Thyroid gland (tissue), 4 donors: ENCODE measurements at regions not wholly inside any gene's neighbourhood (a gene's known extent, or its start where the extent isn't known, plus 50 kb on each side); places are given as distances from the start of the nearest gene placed in this dataset.

Source experiments
- DNase-seq, 2 donors: peaks; one replicate each; pipeline ENCODE4 v3.0.0-alpha.2; 2019
- H3K27ac ChIP-seq, 3 donors: fragments of 200-600 bp; sonication (generic); 1 replicate in 2 of 3; 2 replicates in 1 of 3; pipeline ENCODE4 v1.5.1; 2016 to 2019; ENCODE audit warnings: mild to moderate bottlenecking in 1 of 3, moderate library complexity in 1 of 3
- H3K27me3 ChIP-seq: fragments of 200-600 bp; sonication (generic); one replicate; pipeline ENCODE4 v1.5.1; 2019
- H3K36me3 ChIP-seq, 2 donors: fragments of 200-600 bp; sonication (generic); one replicate each; pipeline ENCODE4 v1.5.1; 2016 to 2019
- H3K4me1 ChIP-seq, 2 donors: fragments of 200-600 bp; sonication (generic); one replicate each; pipeline ENCODE4 v1.5.1; 2017 to 2019
- H3K4me3 ChIP-seq, 3 donors: fragments of 200-600 bp; sonication (generic); replicated peaks in 1 of 3; 1 replicate in 2 of 3; 2 replicates in 1 of 3; pipeline ENCODE4 v1.5.1; 2016; ENCODE audit warnings: mild to moderate bottlenecking in 1 of 3
- H3K9me3 ChIP-seq: fragments of 200-600 bp; sonication (generic); one replicate; pipeline ENCODE4 v1.5.1; 2017
- POLR2A ChIP-seq, 2 donors: fragments of 450-650 bp; IDR thresholded peaks; one replicate each; pipeline ENCODE4 v1.6.1; 2017; ENCODE audit warnings: antibody characterized with exemption in 2 of 2, mild to moderate bottlenecking in 2 of 2, moderate library complexity in 1 of 2
- WGBS, 2 donors: methylation state at CpG; one replicate each; pipeline ENCODE4 v1.1.5; 2017; 5-methylcytosine and 5-hydroxymethylcytosine counted together
- intact Hi-C: fragments of 100-400 bp; cut with DNase I; formaldehyde crosslinking; loops from one replicate; pipeline ENCODE4 v1.15.1; 2023
- TF ChIP-seq, protein P1 (sequence below), 6 experiments: fragments of 200-600 bp in 3 of 6; fragments of 450-650 bp in 3 of 6; sonication (generic) in 3 of 6; IDR thresholded peaks; one replicate each; pipeline ENCODE4 v1.5.1; 2016 to 2019; ENCODE audit warnings: antibody characterized with exemption in 6 of 6, mild to moderate bottlenecking in 2 of 6, inconsistent platforms in 1 of 6, moderate library complexity in 1 of 6

DNA sequence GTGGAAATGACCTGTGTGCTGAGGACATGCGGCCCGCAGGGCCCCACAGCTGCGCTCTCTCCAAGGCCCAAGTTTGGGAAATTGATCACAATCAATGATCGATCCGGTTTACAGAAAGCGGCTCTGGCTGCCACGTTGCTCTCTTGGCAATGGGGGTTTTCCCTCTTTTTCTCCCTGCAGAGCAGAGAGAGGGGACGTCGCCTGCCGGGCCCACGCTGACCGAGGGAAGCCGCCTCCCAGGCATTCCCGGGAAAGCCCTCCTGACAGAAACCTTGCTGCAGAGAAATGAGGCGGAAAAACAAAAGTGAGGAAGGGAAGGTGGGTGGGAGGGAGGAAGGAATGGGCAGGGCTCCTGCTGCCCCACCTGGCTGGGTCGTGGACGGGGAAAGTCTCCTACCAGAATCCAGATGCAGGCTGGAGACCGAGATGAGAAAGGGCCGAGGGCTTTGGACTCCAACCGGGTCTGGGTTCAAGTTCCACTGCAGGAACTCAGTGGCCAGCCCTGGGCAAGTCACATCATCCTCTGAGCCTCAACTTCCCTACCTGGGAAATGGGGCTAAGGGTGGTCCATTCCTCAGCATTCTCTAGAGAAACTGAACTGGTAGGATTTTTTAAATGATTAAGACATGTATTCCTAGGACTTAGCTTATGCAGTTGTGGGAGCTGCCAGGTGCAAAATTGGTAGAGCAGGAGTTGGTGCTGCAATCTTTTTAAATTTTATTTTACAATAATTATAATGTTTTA, 75.5 kb downstream of the PHETA1 start:
- DNase-seq = no peak
- TF ChIP-seq, protein P1, sequence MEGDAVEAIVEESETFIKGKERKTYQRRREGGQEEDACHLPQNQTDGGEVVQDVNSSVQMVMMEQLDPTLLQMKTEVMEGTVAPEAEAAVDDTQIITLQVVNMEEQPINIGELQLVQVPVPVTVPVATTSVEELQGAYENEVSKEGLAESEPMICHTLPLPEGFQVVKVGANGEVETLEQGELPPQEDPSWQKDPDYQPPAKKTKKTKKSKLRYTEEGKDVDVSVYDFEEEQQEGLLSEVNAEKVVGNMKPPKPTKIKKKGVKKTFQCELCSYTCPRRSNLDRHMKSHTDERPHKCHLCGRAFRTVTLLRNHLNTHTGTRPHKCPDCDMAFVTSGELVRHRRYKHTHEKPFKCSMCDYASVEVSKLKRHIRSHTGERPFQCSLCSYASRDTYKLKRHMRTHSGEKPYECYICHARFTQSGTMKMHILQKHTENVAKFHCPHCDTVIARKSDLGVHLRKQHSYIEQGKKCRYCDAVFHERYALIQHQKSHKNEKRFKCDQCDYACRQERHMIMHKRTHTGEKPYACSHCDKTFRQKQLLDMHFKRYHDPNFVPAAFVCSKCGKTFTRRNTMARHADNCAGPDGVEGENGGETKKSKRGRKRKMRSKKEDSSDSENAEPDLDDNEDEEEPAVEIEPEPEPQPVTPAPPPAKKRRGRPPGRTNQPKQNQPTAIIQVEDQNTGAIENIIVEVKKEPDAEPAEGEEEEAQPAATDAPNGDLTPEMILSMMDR (IDR thresholded peaks at IDR 0.05) = no peak
- TF ChIP-seq POLR2A (IDR thresholded peaks at IDR 0.05) = no peak
- no peaks in the 10 kb centered on the region for H3K9me3 ChIP-seq
- H3K4me1 ChIP-seq = no peaks in the 10 kb centered on the region
- H3K27ac ChIP-seq = no peak overlapping the region
- H3K36me3 ChIP-seq = no peaks in the 10 kb centered on the region
- no peak overlapping the region for H3K4me3 ChIP-seq
- 86% methylated on average over 20 of the region's 20 CpGs for WGBS, 2 donors
- no peaks in the 10 kb centered on the region for H3K27me3 ChIP-seq
- intact Hi-C loops = no loop called here

DNA sequence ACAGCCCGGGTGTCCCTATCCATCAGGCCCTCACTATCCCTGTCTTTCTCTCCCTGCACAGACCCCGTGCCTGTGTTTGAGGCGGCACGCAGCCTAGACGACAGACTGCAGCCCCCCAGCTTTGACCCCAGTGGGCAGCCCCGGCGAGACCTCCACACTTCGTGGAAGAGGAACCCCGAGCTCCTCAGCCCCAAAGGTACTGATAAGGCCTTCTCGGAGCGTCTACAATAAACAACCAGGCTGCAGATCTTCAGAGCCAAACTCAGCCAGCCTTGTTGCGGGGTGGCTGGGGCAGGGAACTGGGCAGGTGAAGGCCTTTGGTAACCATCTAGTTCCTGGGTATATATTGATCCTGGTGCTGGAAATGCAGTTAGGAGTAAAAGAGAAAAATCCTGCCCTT, 77.5 kb downstream of the PHETA1 start:
- DNase-seq = no peak
- WGBS, 2 donors = 77 to 95% methylated on average over 11 to 12 of the region's 12 CpGs
- no peaks in the 10 kb centered on the region for H3K36me3 ChIP-seq
- intact Hi-C loops = no loop called here
- no peaks in the 10 kb centered on the region for H3K27me3 ChIP-seq
- no peak for TF ChIP-seq POLR2A (IDR thresholded peaks at IDR 0.05)
- TF ChIP-seq, protein P1 (IDR thresholded peaks at IDR 0.05) = no peak
- no peaks in the 10 kb centered on the region for H3K9me3 ChIP-seq
- H3K27ac ChIP-seq = no peak overlapping the region
- H3K4me3 ChIP-seq = no peak overlapping the region
- no peaks in the 10 kb centered on the region for H3K4me1 ChIP-seq

DNA sequence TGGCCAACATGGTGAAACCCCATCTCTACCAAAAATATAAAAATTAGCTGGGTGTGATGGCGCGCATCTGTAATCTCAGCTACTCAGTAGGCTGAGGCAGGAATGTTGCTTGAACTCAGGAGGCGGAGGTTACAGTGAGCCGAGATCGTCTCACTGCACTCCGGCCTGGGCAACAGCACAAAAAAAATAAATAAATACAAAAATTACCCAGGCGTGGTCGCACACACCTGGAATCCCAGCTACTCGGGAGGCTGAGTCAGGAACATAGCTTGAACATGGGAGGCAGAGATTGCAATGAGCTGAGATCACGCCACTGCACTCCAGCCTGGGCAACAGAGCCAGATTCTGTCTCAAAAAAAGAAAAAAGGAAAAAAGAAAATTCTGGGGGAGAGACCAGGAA, 80.1 kb downstream of the PHETA1 start:
- Histone ChIP-seq H3K27me3 (no peaks in the 10 kb centered on the region), H3K4me1 (no peaks in the 10 kb centered on the region), H3K9me3 (no peaks in the 10 kb centered on the region), H3K4me3 (no peak overlapping the region), H3K27ac (no peak overlapping the region), H3K36me3 (no peaks in the 10 kb centered on the region)
- no peak for DNase-seq
- intact Hi-C loops = no loop called here
- TF ChIP-seq, protein P1 (IDR thresholded peaks at IDR 0.05) = no peak
- TF ChIP-seq POLR2A (IDR thresholded peaks at IDR 0.05) = no peak
- WGBS, 2 donors = 80 to 83% methylated on average over 10 of the region's 10 CpGs

DNA sequence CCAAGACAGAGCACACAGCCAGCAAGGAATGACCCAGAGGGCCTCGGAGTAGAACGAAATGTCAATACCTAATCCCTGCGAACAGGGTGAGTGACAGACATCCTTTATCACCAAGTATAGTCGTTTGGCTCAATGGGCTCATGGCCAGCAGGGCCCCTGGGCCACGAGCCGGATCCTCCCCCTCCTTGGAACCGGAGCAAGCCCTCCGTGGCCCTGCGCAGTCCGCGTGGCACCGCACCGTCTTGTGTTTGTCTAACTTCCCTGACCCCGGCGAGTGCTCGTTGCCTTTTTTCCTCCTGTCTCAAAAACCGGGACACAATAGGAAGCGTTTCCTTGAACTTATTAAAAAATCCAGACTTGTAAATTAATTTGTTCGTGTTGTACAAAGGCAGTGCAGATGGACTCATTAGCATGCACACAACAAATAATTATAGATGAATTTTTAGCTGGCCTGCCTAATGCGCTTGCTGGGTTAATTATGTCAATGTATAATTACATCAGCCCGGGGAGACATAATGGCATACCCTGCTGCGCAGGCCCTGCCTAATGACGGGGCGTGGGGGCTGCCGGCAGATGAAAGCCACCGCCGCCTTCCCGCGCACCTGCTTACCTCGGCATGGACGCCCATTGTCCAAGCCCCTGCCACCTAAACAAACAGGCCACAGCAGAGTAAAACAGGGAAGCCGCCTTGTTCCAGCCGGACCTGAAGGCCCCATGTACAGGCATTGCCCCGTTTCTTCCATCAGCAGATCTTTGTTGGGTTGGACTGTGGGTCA, 81.6 kb downstream of the PHETA1 start:
- no peak overlapping the region for H3K27ac ChIP-seq
- H3K9me3 ChIP-seq = no peaks in the 10 kb centered on the region
- H3K4me3 ChIP-seq = no peak overlapping the region
- H3K36me3 ChIP-seq = no peaks in the 10 kb centered on the region
- DNase-seq = no peak
- intact Hi-C loops = no loop called here
- no peaks in the 10 kb centered on the region for H3K27me3 ChIP-seq
- TF ChIP-seq, protein P1 (IDR thresholded peaks at IDR 0.05) = no peak
- no peaks in the 10 kb centered on the region for H3K4me1 ChIP-seq
- WGBS, 2 donors = 84% methylated on average over 33 to 34 of the region's 34 CpGs

DNA sequence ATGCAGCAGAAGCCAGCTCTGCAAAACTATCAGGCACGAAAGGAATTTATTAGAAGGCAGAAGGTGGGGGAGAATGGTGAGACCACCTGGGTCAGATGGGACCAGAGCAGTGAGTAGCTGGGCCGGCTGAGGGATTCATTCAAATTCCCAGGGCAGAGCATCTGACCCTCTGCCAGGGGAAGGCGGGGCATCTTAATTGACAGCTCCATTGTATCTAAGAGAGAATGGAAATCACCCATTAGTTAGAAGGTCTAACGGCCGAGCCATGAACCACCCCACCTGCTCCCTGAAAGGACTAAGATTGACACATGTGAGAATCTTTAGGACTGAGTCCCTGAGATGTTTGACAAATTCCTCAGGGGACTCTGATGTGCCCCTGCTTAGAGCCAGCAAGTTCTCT, 83.7 kb downstream of the PHETA1 start:
- H3K36me3 ChIP-seq = no peaks in the 10 kb centered on the region
- intact Hi-C loops = no loop called here
- H3K9me3 ChIP-seq = no peaks in the 10 kb centered on the region
- WGBS, 2 donors = 66 to 68% methylated on average over 4 to 5 of the region's 5 CpGs
- no peak overlapping the region for H3K4me3 ChIP-seq
- no peaks in the 10 kb centered on the region for H3K4me1 ChIP-seq
- H3K27ac ChIP-seq = no peak overlapping the region
- TF ChIP-seq, protein P1 (IDR thresholded peaks at IDR 0.05) = no peak
- TF ChIP-seq POLR2A (IDR thresholded peaks at IDR 0.05) = no peak
- no peaks in the 10 kb centered on the region for H3K27me3 ChIP-seq
- no peak for DNase-seq
